Duodenal mucosa (tissue), 2 donors: ENCODE measurements at regions not wholly inside any gene's neighbourhood (a gene's known extent, or its start where the extent isn't known, plus 50 kb on each side); places are given as distances from the start of the nearest gene placed in this dataset.

Experiments used
- H3K27ac ChIP-seq: one replicate; pipeline ENCODE4 v1.7.0; 2013; ENCODE audit warnings: low read depth, low read length
- H3K27me3 ChIP-seq, 2 donors: one replicate each; pipeline ENCODE4 v1.7.0; 2013; ENCODE audit warnings: low read length in 2 of 2, control low read depth in 1 of 2; ENCODE audit not compliant: insufficient read depth in 2 of 2, control insufficient read depth in 1 of 2
- H3K36me3 ChIP-seq, 2 donors: one replicate each; pipeline ENCODE4 v1.7.0; 2013; ENCODE audit warnings: low read length in 2 of 2, control low read depth in 1 of 2; ENCODE audit not compliant: insufficient read depth in 2 of 2, control insufficient read depth in 1 of 2
- H3K4me1 ChIP-seq, 2 donors: one replicate each; pipeline ENCODE4 v1.7.0; 2013; ENCODE audit warnings: low read length in 2 of 2, control low read depth in 1 of 2; ENCODE audit not compliant: insufficient read depth in 2 of 2, control insufficient read depth in 1 of 2
- H3K4me3 ChIP-seq, 2 donors: one replicate each; pipeline ENCODE4 v1.7.0; 2013; ENCODE audit warnings: low read length in 2 of 2, low read depth in 1 of 2
- H3K9ac ChIP-seq, 2 donors: one replicate each; pipeline ENCODE4 v1.7.0; 2013; ENCODE audit warnings: low read length in 2 of 2, low read depth in 1 of 2
- H3K9me3 ChIP-seq, 2 donors: one replicate each; pipeline ENCODE4 v1.7.0; 2013; ENCODE audit warnings: low read length in 2 of 2, control low read depth in 1 of 2; ENCODE audit not compliant: control insufficient read depth in 1 of 2

- no peaks in the 10 kb centered on the region for H3K4me1 ChIP-seq
- H3K27ac ChIP-seq = no peak overlapping the region
- H3K36me3 ChIP-seq = no peaks in the 10 kb centered on the region
- H3K4me3 ChIP-seq = no peak overlapping the region
- no peaks in the 10 kb centered on the region for H3K9me3 ChIP-seq
- H3K9ac ChIP-seq = no peak overlapping the region
- no peaks in the 10 kb centered on the region for H3K27me3 ChIP-seq
Observed at GRCh38 chr10:8326396-8327139, 272.1 kb downstream of the GATA3 start.

GRCh38 chr10:8327140-8327423, 272.6 kb downstream of the GATA3 start:
- Histone ChIP-seq H3K9me3 (no peaks in the 10 kb centered on the region), H3K27me3 (no peaks in the 10 kb centered on the region), H3K9ac (no peak overlapping the region), H3K27ac (no peak overlapping the region), H3K4me1 (no peaks in the 10 kb centered on the region), H3K4me3 (no peak overlapping the region), H3K36me3 (no peaks in the 10 kb centered on the region)

DNA sequence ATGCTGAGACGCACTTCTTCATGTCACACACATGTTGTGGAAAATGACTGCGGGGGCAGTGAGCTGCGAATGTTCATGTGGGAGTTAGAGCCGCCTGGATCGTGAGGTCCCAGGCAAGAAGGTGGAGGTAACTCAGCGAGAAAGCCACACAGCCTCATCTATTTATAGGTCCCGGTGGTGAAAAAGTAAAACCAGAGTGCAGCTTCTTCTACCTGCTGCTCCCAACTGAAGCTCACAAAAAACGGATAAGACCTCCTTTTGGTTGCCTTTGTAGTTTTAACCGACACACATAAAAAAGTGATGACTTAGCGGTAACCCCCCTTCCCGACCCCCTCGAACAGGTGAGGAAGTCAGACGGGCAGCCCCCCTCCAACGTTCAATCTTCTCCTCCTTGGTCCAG, 276.9 kb downstream of the GATA3 start:
- no peaks in the 10 kb centered on the region for H3K36me3 ChIP-seq
- no peak overlapping the region for H3K4me3 ChIP-seq
- H3K9me3 ChIP-seq = no peaks in the 10 kb centered on the region
- no peaks in the 10 kb centered on the region for H3K4me1 ChIP-seq
- peaks cover 0 to 3% of the 10 kb centered on the region in 2 donors for H3K27me3 ChIP-seq
- no peak overlapping the region for H3K27ac ChIP-seq
- H3K9ac ChIP-seq = no peak overlapping the region

GRCh38 chr10:8331896-8332729, 277.6 kb downstream of the GATA3 start:
- Histone ChIP-seq H3K4me3 (peak overlapping the region in 1 of 2 donors; percentile 56), H3K9ac (no peak overlapping the region), H3K27ac (no peak overlapping the region), H3K36me3 (no peaks in the 10 kb centered on the region), H3K27me3 (peaks cover 0 to 3% of the 10 kb centered on the region in 2 donors), H3K9me3 (no peaks in the 10 kb centered on the region), H3K4me1 (no peaks in the 10 kb centered on the region)

DNA sequence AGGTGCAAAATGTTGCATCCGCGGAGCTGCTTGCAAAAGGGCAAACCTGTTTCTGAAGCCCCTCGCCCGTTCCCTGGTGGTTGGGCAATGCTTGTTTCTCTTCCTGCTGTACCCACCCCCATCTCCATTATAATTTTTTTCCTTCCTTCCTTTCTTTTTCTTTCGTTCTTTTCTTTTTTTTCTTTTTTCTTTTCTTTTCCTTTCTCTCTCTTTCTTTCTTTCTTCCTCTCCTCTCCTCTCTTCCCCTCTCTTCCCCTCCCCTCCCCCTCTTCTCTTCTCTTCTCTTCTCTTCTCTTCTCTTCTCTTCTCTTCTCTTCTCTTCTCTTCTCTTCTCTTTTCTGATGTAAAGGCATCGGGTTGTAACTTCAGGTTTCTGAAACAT, 278.2 kb downstream of the GATA3 start:
- peak overlapping the region in 1 of 2 donors; percentile 56 for H3K4me3 ChIP-seq
- H3K4me1 ChIP-seq = no peaks in the 10 kb centered on the region
- no peaks in the 10 kb centered on the region for H3K9me3 ChIP-seq
- H3K9ac ChIP-seq = no peak overlapping the region
- peaks cover 0 to 3% of the 10 kb centered on the region in 2 donors for H3K27me3 ChIP-seq
- H3K27ac ChIP-seq = no peak overlapping the region
- no peaks in the 10 kb centered on the region for H3K36me3 ChIP-seq

DNA sequence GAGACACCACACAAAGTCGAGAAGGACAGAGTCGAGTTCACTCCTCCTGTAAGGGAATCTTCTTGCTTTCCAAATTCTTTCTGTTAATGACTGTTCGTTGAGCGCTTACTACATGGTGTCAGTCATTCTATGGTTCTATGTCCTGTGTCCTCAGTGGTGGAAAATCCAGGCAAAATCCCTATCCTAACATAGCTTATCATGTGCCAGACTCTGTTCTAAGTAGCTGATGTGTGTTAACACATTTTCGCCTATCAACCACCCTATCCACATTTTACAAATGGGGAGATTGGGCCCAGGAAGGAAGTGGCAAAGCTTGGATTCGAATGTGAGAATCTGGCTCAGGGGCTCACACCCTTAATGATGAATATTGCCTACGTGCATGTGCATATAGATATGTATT, 280.1 kb downstream of the GATA3 start:
- H3K36me3 ChIP-seq = no peaks in the 10 kb centered on the region
- H3K9ac ChIP-seq = no peak overlapping the region
- H3K4me3 ChIP-seq = no peak overlapping the region
- no peak overlapping the region for H3K27ac ChIP-seq
- H3K4me1 ChIP-seq = no peaks in the 10 kb centered on the region
- H3K27me3 ChIP-seq = peaks cover 0 to 3% of the 10 kb centered on the region in 2 donors
- no peaks in the 10 kb centered on the region for H3K9me3 ChIP-seq

- no peak overlapping the region for H3K4me3 ChIP-seq
- H3K36me3 ChIP-seq = no peaks in the 10 kb centered on the region
- no peak overlapping the region for H3K27ac ChIP-seq
- H3K4me1 ChIP-seq = no peaks in the 10 kb centered on the region
- H3K27me3 ChIP-seq = peaks cover 0 to 3% of the 10 kb centered on the region in 2 donors
- H3K9ac ChIP-seq = no peak overlapping the region
- no peaks in the 10 kb centered on the region for H3K9me3 ChIP-seq
Observed at GRCh38 chr10:8336629-8337331, 282.3 kb downstream of the GATA3 start.

DNA sequence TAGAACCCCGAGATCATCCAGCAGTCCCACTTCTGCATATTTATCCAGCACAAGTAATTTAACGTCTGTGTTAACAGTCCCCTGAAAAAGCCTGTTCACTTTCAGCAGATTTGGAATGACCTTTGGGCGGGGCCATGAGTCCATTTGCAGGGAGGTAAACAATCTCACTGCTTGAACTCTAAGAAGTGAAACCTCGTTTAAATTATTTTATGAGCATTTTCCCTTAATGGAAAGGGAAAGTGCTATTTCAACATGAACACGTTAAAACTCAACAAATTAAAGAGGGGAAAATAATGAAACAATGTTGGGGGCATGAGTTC, 282.8 kb downstream of the GATA3 start:
- no peak overlapping the region for H3K4me3 ChIP-seq
- H3K4me1 ChIP-seq = no peaks in the 10 kb centered on the region

DNA sequence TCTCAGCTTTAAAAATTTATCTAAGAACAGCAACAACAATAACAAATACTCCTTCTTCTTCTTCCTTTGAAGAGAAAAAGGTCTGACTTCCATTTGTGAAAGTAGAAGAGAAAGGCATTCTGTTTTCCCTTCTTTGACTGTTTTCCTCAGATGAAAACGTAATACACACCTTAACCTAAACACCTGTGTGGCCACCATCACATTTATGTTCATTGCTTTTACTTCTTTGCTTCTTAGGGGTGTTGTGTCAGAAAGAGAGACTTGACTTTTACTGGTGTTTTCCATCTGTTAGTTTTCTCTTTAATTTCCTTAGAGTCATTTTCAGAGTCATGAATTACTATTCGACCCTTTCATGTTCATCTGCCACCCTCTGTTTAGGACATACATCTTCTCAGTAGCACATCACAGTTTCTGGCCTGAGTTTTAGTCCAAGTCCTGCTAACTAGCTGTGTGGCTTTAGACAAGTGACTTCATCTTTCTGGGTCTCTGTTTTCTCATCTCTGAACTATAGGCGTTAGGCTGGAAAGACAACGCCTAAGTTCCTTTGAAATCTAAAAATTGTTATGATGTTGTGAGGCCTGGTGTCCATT, 283.8 kb downstream of the GATA3 start:
- Histone ChIP-seq H3K4me3 (no peak overlapping the region), H3K9ac (no peak overlapping the region), H3K4me1 (no peaks in the 10 kb centered on the region), H3K27ac (no peak overlapping the region), H3K36me3 (no peaks in the 10 kb centered on the region), H3K9me3 (no peaks in the 10 kb centered on the region), H3K27me3 (no peaks in the 10 kb centered on the region)

More for the DNA sequence above, 282.8 kb downstream of the GATA3 start:
- H3K9ac ChIP-seq = no peak overlapping the region
- no peak overlapping the region for H3K27ac ChIP-seq
- H3K36me3 ChIP-seq = no peaks in the 10 kb centered on the region
- H3K27me3 ChIP-seq = peaks cover 0 to 3% of the 10 kb centered on the region in 2 donors
- no peaks in the 10 kb centered on the region for H3K9me3 ChIP-seq

DNA sequence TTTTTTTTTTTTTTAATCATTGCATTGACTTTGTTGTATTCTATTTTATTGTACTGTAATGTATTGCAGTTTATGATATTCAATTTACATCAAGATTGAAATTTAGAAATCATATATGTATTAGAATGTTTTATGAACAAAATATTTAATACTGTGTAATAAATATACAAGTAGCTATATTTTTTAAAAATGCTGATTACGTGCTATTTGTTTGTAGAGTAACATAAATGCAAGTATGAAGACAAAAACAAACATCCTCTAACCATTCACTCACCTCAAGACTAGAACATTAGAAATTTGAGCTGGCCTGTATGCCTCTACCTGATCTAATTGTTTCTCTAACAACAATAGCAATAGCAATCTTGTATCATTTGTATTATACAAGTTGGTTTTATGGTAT, 290.3 kb downstream of the GATA3 start:
- Histone ChIP-seq H3K27ac (no peak overlapping the region), H3K36me3 (no peaks in the 10 kb centered on the region), H3K9ac (no peak overlapping the region), H3K4me3 (no peak overlapping the region), H3K9me3 (no peaks in the 10 kb centered on the region), H3K27me3 (no peaks in the 10 kb centered on the region), H3K4me1 (no peaks in the 10 kb centered on the region)
